Vagina (tissue), 2 donors: ENCODE measurements at regions not wholly inside any gene's neighbourhood (a gene's known extent, or its start where the extent isn't known, plus 50 kb on each side); places are given as distances from the start of the nearest gene placed in this dataset.
"Not testable (repeated sequence)": the region's sequence is repeated elsewhere in the genome, so short reads cannot be mapped to it uniquely, and the experiment has no call there.

ENCODE experiments used
- DNase-seq, 2 donors: peaks; one replicate each; pipeline ENCODE4 v3.0.0-alpha.2; 2017; ENCODE audit errors: extremely low spot score in 2 of 2
- H3K27ac ChIP-seq: fragments of 200-600 bp; sonication (generic); one replicate; pipeline ENCODE4 v1.5.1; 2019
- H3K27me3 ChIP-seq: fragments of 200-600 bp; sonication (generic); one replicate; pipeline ENCODE4 v1.5.1; 2019
- H3K36me3 ChIP-seq, 2 donors: fragments of 200-600 bp; sonication (generic); one replicate each; pipeline ENCODE4 v1.5.1; 2017 to 2019
- H3K4me1 ChIP-seq: fragments of 200-600 bp; sonication (generic); one replicate; pipeline ENCODE4 v1.5.1; 2019
- H3K4me3 ChIP-seq, 2 donors: fragments of 200-600 bp; sonication (generic); 1 replicate in 1 of 2; 2 replicates in 1 of 2; pipeline ENCODE4 v1.5.1; 2016 to 2019
- H3K9me3 ChIP-seq: fragments of 200-600 bp; sonication (generic); one replicate; pipeline ENCODE4 v1.5.1; 2019
- CTCF ChIP-seq, 3 experiments: fragments of 450-650 bp in 2 of 3; fragments of 200-600 bp in 1 of 3; sonication (generic) in 1 of 3; IDR thresholded peaks; one replicate each; pipeline ENCODE4 v1.5.1; 2017 to 2019; ENCODE audit warnings: antibody characterized with exemption in 3 of 3, mild to moderate bottlenecking in 2 of 3, moderate library complexity in 2 of 3
- POLR2A ChIP-seq, 2 donors: fragments of 450-650 bp; IDR thresholded peaks; one replicate each; pipeline ENCODE4 v1.6.1; 2017; ENCODE audit warnings: antibody characterized with exemption in 2 of 2, mild to moderate bottlenecking in 2 of 2, moderate library complexity in 2 of 2
- POLR2AphosphoS5 ChIP-seq, 2 donors: sonication (generic); formaldehyde crosslinking; IDR thresholded peaks; one replicate each; pipeline ENCODE4 v1.9.0; 2017; ENCODE audit warnings: antibody characterized with exemption in 2 of 2, mild to moderate bottlenecking in 2 of 2, low read depth in 1 of 2; ENCODE audit not compliant: insufficient read depth in 1 of 2
- intact Hi-C: fragments of 100-400 bp; cut with DNase I; formaldehyde crosslinking; loops from one replicate; pipeline ENCODE4 v1.15.1; 2023

DNA sequence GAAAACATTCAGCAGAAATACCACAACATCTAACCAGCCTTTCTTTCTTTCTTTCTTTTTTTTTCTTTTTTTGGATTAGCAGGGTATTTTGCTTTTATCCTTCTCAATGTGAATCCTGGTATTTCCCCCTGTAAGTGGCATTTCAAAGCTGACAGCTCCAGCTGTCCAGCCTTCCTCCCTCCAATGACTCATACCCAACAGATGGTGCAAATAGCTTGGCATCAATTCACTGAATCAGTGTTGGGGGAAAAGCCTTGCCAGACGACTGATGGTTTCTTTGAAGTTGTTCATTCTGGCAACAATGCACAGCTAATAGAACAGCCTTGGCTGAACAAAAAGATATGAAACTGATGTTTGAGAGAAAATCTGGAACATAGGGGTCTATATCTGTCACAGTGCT, 316.8 kb upstream of the STEAP1 start:
- H3K9me3 ChIP-seq: no peaks in the 10 kb centered on the region
- no peak overlapping the region for H3K4me3 ChIP-seq
- intact Hi-C loops: no loop called here
- TF ChIP-seq POLR2A (IDR thresholded peaks at IDR 0.05): no peak
- no peak for TF ChIP-seq CTCF (IDR thresholded peaks at IDR 0.05)
- TF ChIP-seq POLR2AphosphoS5 (IDR thresholded peaks at IDR 0.05; ENCODE audit: insufficient read depth in 1 of 2, low read depth in 1 of 2): no peak
- H3K27ac ChIP-seq: no peak overlapping the region
- H3K36me3 ChIP-seq: no peaks in the 10 kb centered on the region
- no peaks in the 10 kb centered on the region for H3K27me3 ChIP-seq
- no peaks in the 10 kb centered on the region for H3K4me1 ChIP-seq
- no peak for DNase-seq

DNA sequence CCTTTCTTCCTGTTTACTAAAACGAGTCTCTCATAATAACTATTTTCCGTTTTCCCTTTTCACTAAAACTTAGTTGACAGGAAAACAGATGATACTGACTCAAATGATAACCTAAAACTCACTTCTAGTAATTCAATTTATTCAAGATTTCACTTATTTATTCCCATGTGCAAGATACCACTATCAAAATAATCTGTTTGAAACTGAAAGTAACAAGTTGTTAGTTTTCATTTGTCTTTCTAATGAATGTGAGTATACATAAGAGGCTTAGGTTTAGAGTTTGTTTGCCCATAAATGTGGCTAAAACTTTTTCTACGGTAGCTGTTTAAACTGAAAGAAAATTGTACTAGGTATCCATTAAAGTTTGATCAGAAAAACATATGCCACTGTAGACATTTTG, 314.9 kb upstream of the STEAP1 start:
- Histone ChIP-seq H3K4me3 (no peak overlapping the region), H3K9me3 (no peaks in the 10 kb centered on the region), H3K4me1 (no peaks in the 10 kb centered on the region), H3K27me3 (no peaks in the 10 kb centered on the region), H3K27ac (no peak overlapping the region), H3K36me3 (no peaks in the 10 kb centered on the region)
- intact Hi-C loops: no loop called here
- TF ChIP-seq CTCF (IDR thresholded peaks at IDR 0.05): no peak
- DNase-seq: no peak

DNA sequence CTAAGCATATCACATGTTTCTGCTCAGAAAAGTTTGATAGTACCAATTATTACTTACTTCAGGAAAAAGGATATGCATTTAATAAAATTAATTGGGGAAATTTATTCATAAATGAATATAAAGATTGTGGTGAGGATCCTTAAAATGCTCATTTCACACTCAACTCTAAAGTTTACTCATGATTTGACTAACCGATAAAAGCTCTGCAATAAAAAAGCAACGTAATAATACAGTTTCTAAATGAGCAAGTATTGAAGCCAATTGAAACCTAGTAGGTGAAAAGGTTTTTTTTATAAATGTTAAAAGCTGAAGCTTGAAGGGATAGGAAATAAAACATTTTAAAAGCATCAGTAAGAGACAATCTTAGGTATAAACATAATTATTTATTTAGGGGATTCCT, 308.3 kb upstream of the STEAP1 start:
- DNase-seq: no peak
- intact Hi-C loops: no loop called here
- H3K36me3 ChIP-seq: no peaks in the 10 kb centered on the region

DNA sequence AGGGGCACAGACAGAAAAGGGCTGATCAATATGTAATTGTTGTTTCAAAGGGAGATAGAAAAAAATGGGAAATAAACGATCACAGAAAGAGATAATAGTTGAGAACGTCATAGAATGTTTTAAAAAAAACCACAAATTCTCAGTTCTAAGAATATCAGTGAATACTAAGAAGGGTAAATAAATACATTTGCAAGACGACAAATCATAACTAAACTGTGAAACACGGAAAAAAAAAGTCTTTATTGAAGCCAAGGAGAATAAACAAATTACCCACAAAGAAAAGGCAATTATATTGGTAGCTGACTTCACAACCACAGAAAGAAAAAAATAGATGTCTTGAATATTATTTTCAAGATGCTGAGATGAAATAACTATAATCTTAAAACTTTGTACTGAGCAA, 305.2 kb upstream of the STEAP1 start:
- TF ChIP-seq POLR2AphosphoS5 (IDR thresholded peaks at IDR 0.05; ENCODE audit: insufficient read depth in 1 of 2, low read depth in 1 of 2) (no peak), CTCF (IDR thresholded peaks at IDR 0.05) (no peak), POLR2A (IDR thresholded peaks at IDR 0.05) (no peak)
- no peak overlapping the region for H3K4me3 ChIP-seq
- H3K27ac ChIP-seq: no peak overlapping the region
- intact Hi-C loops: no loop called here
- H3K36me3 ChIP-seq: no peaks in the 10 kb centered on the region
- H3K4me1 ChIP-seq: no peaks in the 10 kb centered on the region
- no peaks in the 10 kb centered on the region for H3K9me3 ChIP-seq
- no peaks in the 10 kb centered on the region for H3K27me3 ChIP-seq
- DNase-seq: no peak

More for the DNA sequence above, 308.3 kb upstream of the STEAP1 start:
- Histone ChIP-seq H3K4me1 (no peaks in the 10 kb centered on the region), H3K27ac (no peak overlapping the region), H3K27me3 (no peaks in the 10 kb centered on the region), H3K4me3 (no peak overlapping the region), H3K9me3 (no peaks in the 10 kb centered on the region)
- no peak for TF ChIP-seq POLR2AphosphoS5 (IDR thresholded peaks at IDR 0.05; ENCODE audit: insufficient read depth in 1 of 2, low read depth in 1 of 2)

GRCh38 chr7:89857053-89857452, 297.2 kb upstream of the STEAP1 start:
- H3K36me3 ChIP-seq, intact Hi-C loops, H3K9me3 ChIP-seq, DNase-seq, H3K4me1 ChIP-seq, H3K27me3 ChIP-seq, H3K4me3 ChIP-seq, H3K27ac ChIP-seq: not testable (repeated sequence)

- TF ChIP-seq POLR2A (IDR thresholded peaks at IDR 0.05): no peak
- TF ChIP-seq POLR2AphosphoS5 (IDR thresholded peaks at IDR 0.05; ENCODE audit: insufficient read depth in 1 of 2, low read depth in 1 of 2): no peak
- no peak for TF ChIP-seq CTCF (IDR thresholded peaks at IDR 0.05)
- intact Hi-C loops: no loop called here
Observed at GRCh38 chr7:89857767-89858166, 296.5 kb upstream of the STEAP1 start.

More at GRCh38 chr7:89857767-89858166, 296.5 kb upstream of the STEAP1 start:
- Histone ChIP-seq H3K27ac (no peak overlapping the region), H3K36me3 (no peaks in the 10 kb centered on the region), H3K9me3 (no peaks in the 10 kb centered on the region), H3K4me3 (no peak overlapping the region), H3K27me3 (no peaks in the 10 kb centered on the region), H3K4me1 (no peaks in the 10 kb centered on the region)
- DNase-seq: no peak
